ENCODE measurements at regions not wholly inside any gene's neighbourhood (a gene's known extent, or its start where the extent isn't known, plus 50 kb on each side); places are given as distances from the start of the nearest gene placed in this dataset.

DNA sequence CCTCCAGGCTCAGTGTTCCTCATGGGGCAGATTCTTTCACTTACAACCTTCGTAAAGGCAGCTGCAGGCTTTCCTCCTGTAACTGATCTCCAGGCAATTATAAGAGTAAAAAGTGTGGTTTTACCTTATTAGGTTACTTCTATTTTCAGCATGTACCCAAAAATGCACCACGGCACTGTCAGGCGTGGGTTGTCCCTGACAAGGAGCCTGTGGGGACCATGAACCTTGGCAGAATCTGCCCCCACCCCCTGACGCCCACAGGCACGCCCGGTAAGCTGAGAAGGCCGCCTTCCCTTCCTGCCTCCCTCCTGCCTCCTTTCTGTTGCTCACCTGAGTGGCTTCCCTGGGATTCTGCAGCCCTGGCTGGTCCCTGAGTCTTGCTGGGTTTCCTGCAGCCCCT is 1383.3 kb downstream of the TBC1D22A start:
- no peaks in the 10 kb centered on the region for H3K27me3 ChIP-seq (replicated peaks; ENCODE audit: insufficient read depth)
- no peak overlapping the region for H3K27ac ChIP-seq
- TF ChIP-seq, protein P1, sequence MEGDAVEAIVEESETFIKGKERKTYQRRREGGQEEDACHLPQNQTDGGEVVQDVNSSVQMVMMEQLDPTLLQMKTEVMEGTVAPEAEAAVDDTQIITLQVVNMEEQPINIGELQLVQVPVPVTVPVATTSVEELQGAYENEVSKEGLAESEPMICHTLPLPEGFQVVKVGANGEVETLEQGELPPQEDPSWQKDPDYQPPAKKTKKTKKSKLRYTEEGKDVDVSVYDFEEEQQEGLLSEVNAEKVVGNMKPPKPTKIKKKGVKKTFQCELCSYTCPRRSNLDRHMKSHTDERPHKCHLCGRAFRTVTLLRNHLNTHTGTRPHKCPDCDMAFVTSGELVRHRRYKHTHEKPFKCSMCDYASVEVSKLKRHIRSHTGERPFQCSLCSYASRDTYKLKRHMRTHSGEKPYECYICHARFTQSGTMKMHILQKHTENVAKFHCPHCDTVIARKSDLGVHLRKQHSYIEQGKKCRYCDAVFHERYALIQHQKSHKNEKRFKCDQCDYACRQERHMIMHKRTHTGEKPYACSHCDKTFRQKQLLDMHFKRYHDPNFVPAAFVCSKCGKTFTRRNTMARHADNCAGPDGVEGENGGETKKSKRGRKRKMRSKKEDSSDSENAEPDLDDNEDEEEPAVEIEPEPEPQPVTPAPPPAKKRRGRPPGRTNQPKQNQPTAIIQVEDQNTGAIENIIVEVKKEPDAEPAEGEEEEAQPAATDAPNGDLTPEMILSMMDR (IDR thresholded peaks at IDR 0.05): no peak
- no peaks in the 10 kb centered on the region for H3K36me3 ChIP-seq
- ATAC-seq (ENCODE audit: insufficient number of reproducible peaks, low FRiP score, low read depth): no peak
- DNase-seq (ENCODE audit: low spot score): no peak
- H3K4me1 ChIP-seq (ENCODE audit: control insufficient read depth in 1 of 2, low read depth in 2 of 2): no peaks in the 10 kb centered on the region
- no peak overlapping the region for H3K4me3 ChIP-seq
- H3K9me3 ChIP-seq: no peaks in the 10 kb centered on the region

DNA sequence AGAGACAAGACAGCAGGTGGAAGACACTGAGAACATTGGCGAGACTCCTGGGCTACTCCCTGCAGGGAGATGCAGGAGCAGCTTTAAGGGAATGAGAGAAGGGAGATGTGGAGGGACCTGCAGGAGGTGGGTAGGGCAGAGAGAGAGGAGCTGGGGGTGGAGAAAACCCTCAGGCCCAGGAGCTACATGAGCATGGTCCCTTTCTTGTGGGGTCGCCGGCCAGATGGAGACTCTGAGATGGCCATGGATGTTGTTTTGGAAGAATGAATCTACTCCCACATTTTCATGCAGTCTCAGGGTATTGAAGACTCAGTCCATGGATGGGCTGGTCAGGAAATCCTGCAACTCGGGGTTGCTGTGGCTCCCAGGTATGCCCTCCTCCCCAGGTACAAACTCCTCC is 1381.9 kb downstream of the TBC1D22A start:
- TF ChIP-seq, protein P1 (IDR thresholded peaks at IDR 0.05): no peak
- H3K4me3 ChIP-seq: no peak overlapping the region
- no peaks in the 10 kb centered on the region for H3K27me3 ChIP-seq (replicated peaks; ENCODE audit: insufficient read depth)
- no peaks in the 10 kb centered on the region for H3K9me3 ChIP-seq
- no peak overlapping the region for H3K27ac ChIP-seq
- ATAC-seq (ENCODE audit: insufficient number of reproducible peaks, low FRiP score, low read depth): no peak
- no peaks in the 10 kb centered on the region for H3K4me1 ChIP-seq (ENCODE audit: control insufficient read depth in 1 of 2, low read depth in 2 of 2)
- no peaks in the 10 kb centered on the region for H3K36me3 ChIP-seq
- DNase-seq (ENCODE audit: low spot score): no peak

GRCh38 chr22:48143856-48144255 is 1381.4 kb downstream of the TBC1D22A start:
- no peak overlapping the region for H3K4me3 ChIP-seq
- TF ChIP-seq, protein P1 (IDR thresholded peaks at IDR 0.05): no peak
- no peaks in the 10 kb centered on the region for H3K27me3 ChIP-seq (replicated peaks; ENCODE audit: insufficient read depth)
- no peaks in the 10 kb centered on the region for H3K9me3 ChIP-seq
- H3K4me1 ChIP-seq (ENCODE audit: control insufficient read depth in 1 of 2, low read depth in 2 of 2): no peaks in the 10 kb centered on the region
- no peak overlapping the region for H3K27ac ChIP-seq
- no peak for DNase-seq (ENCODE audit: low spot score)
- no peak for ATAC-seq (ENCODE audit: insufficient number of reproducible peaks, low FRiP score, low read depth)
- no peaks in the 10 kb centered on the region for H3K36me3 ChIP-seq

DNA sequence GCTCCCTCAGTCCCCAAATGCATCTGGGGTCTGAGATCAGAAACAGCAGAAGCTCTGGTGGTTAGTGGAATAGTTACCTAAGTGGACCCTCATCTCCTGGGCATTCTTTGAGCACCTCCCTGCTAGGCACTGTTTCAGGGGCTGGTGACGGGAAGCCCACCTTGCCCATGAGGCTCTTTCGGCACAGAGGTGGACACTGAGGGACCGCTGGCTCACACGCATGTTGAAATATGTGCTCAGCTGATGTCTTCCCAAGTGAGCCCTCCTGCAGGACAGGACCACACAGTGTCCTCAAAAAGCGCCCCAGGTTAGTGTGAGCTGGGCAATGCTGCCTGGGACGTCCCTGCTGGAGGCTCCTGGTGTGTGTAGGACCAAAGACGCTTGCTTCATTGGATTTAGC is 1379.9 kb downstream of the TBC1D22A start:
- Histone ChIP-seq H3K36me3 (no peaks in the 10 kb centered on the region), H3K27ac (no peak overlapping the region), H3K4me3 (no peak overlapping the region), H3K9me3 (no peaks in the 10 kb centered on the region), H3K27me3 (replicated peaks; ENCODE audit: insufficient read depth) (no peaks in the 10 kb centered on the region), H3K4me1 (ENCODE audit: control insufficient read depth in 1 of 2, low read depth in 2 of 2) (no peaks in the 10 kb centered on the region)
- DNase-seq (ENCODE audit: low spot score) (no peak), ATAC-seq (ENCODE audit: insufficient number of reproducible peaks, low FRiP score, low read depth) (no peak)
- TF ChIP-seq, protein P1 (IDR thresholded peaks at IDR 0.05): no peak

DNA sequence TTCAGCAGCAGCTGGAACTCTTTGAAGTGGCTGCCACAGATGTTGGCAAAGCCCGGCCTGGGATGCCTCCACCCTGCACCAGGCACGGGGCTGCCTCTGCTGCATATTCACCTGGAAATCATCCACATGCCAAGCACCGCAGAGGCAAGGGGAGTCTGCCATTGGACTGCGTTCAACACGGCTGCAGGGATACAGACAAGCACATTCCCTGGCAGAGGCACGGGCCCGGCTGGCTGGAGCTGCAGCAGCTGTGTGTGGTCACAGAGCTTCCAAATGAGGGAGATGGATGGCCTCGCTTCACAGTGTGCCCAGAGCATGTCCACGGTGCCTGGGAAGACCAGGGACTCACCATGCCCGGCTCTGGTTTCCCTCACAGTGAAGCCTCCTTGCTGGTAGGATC is 1378.9 kb downstream of the TBC1D22A start:
- DNase-seq (ENCODE audit: low spot score) (no peak), ATAC-seq (ENCODE audit: insufficient number of reproducible peaks, low FRiP score, low read depth) (no peak)
- Histone ChIP-seq H3K36me3 (no peaks in the 10 kb centered on the region), H3K9me3 (no peaks in the 10 kb centered on the region), H3K4me3 (no peak overlapping the region), H3K27me3 (replicated peaks; ENCODE audit: insufficient read depth) (no peaks in the 10 kb centered on the region), H3K27ac (no peak overlapping the region), H3K4me1 (ENCODE audit: control insufficient read depth in 1 of 2, low read depth in 2 of 2) (no peaks in the 10 kb centered on the region)
- TF ChIP-seq, protein P1 (IDR thresholded peaks at IDR 0.05): no peak
